IMR-90 (cell line): ENCODE measurements at regions not wholly inside any gene's neighbourhood (a gene's known extent, or its start where the extent isn't known, plus 50 kb on each side); places are given as distances from the start of the nearest gene placed in this dataset.

ENCODE experiments used
- ATAC-seq: fragments of 200-7000 bp; cut with Tn5 transposase; 2 replicates; pipeline ENCODE4 v1.9.1; 2020; ENCODE audit warnings: low read depth, mild to moderate bottlenecking, moderate library complexity
- BruUV-seq: library from RNA; stranded (reverse); fragments of 400-500 nt; replicated peaks from 2 replicates; lab custom pipeline; 2021; lab: Mats Ljungman, UMichigan
- CTCF ChIA-PET: fragments of 300-600 bp; formaldehyde crosslinking; extraction: SDS; loops from one replicate; lab custom pipeline; 2021; ENCODE audit warnings: antibody characterized with exemption; lab: Yijun Ruan, JAX
- POLR2A ChIA-PET: fragments of 300-600 bp; sonication (Branson Sonifier 250); formaldehyde crosslinking; loops from one replicate; lab custom pipeline; 2022; ENCODE audit warnings: antibody characterized with exemption; ENCODE audit not compliant: unreplicated experiment; lab: Charles Lee
- DNase-seq: peaks from one replicate; pipeline ENCODE4 v3.0.0; 2013
- H2AFZ ChIP-seq: replicated peaks from 2 replicates; pipeline ENCODE3; 2013; ENCODE audit warnings: low read length, mild to moderate bottlenecking; ENCODE audit not compliant: poor library complexity
- H2AK5ac ChIP-seq: 2 replicates; pipeline ENCODE4 v1.6.1; 2013; ENCODE audit warnings: low read depth, low read length, inconsistent platforms
- H2AK9ac ChIP-seq: replicated peaks from 2 replicates; pipeline ENCODE3; 2013; ENCODE audit warnings: mild to moderate bottlenecking, low read depth, low read length, moderate library complexity; ENCODE audit not compliant: poor library complexity
- H2BK120ac ChIP-seq: 2 replicates; pipeline ENCODE4 v1.6.1; 2013; ENCODE audit warnings: low read depth, low read length, inconsistent platforms
- H2BK15ac ChIP-seq: 3 replicates; pipeline ENCODE4 v1.6.1; 2013; ENCODE audit warnings: low read depth, low read length, inconsistent platforms
- H2BK20ac ChIP-seq: 2 replicates; pipeline ENCODE4 v1.6.1; 2013; ENCODE audit warnings: low read depth, mild to moderate bottlenecking, inconsistent platforms, low read length, moderate library complexity
- H2BK5ac ChIP-seq: 2 replicates; pipeline ENCODE4 v1.6.1; 2013; ENCODE audit warnings: mild to moderate bottlenecking, low read depth, low read length, inconsistent platforms; ENCODE audit not compliant: poor library complexity, severe bottlenecking
- H3K14ac ChIP-seq: replicated peaks from 2 replicates; pipeline ENCODE4 v1.6.1; 2013; ENCODE audit warnings: low read depth, low read length, inconsistent platforms
- H3K18ac ChIP-seq: 2 replicates; pipeline ENCODE4 v1.6.1; 2013; ENCODE audit warnings: low read depth, low read length, control low read depth
- H3K23ac ChIP-seq: 2 replicates; pipeline ENCODE4 v1.6.1; 2013; ENCODE audit warnings: low read depth, low read length, inconsistent platforms
- H3K27ac ChIP-seq: 2 replicates; pipeline ENCODE4 v1.5.1; 2013; ENCODE audit warnings: mild to moderate bottlenecking, control low read depth, low read length; ENCODE audit not compliant: insufficient read depth
- H3K27me3 ChIP-seq: 2 replicates; pipeline ENCODE4 v1.6.1; 2013; ENCODE audit warnings: low read length; ENCODE audit not compliant: control insufficient read depth, insufficient read depth
- H3K36me3 ChIP-seq: 2 replicates; pipeline ENCODE4 v1.6.1; 2013; ENCODE audit warnings: low read length, mixed read lengths; ENCODE audit not compliant: control insufficient read depth, insufficient read depth
- H3K4ac ChIP-seq: 2 replicates; pipeline ENCODE4 v1.6.1; 2013; ENCODE audit warnings: low read depth, low read length, inconsistent platforms
- H3K4me1 ChIP-seq: 2 replicates; pipeline ENCODE4 v1.6.1; 2013; ENCODE audit warnings: low read length, mixed read lengths; ENCODE audit not compliant: control insufficient read depth, insufficient read depth
- H3K4me2 ChIP-seq: 2 replicates; pipeline ENCODE4 v1.6.1; 2013; ENCODE audit warnings: low read depth, mild to moderate bottlenecking, control low read depth, low read length, moderate library complexity
- H3K4me3 ChIP-seq: 2 replicates; pipeline ENCODE4 v1.5.1; 2013; ENCODE audit warnings: low read depth, mild to moderate bottlenecking, control low read depth, low read length, moderate library complexity; ENCODE audit not compliant: insufficient read depth
- H3K56ac ChIP-seq: 2 replicates; pipeline ENCODE4 v1.6.1; 2013; ENCODE audit warnings: low read length, inconsistent platforms; ENCODE audit not compliant: insufficient read depth; ENCODE audit errors: extremely low read depth
- H3K79me1 ChIP-seq, 2 experiments: 2 replicates each; pipeline ENCODE4 v1.6.1; 2013; ENCODE audit warnings: low read length in 2 of 2, inconsistent platforms in 1 of 2, low read depth in 1 of 2
- H3K9ac ChIP-seq: 2 replicates; pipeline ENCODE4 v1.6.1; 2013; ENCODE audit warnings: low read depth, low read length, control low read depth
- H3K9me1 ChIP-seq: 2 replicates; pipeline ENCODE4 v1.6.1; 2013; ENCODE audit warnings: low read length, inconsistent platforms; ENCODE audit not compliant: insufficient read depth
- H3K9me3 ChIP-seq: 2 replicates; pipeline ENCODE4 v1.6.1; 2013; ENCODE audit warnings: low read length; ENCODE audit not compliant: control insufficient read depth, insufficient read depth
- H4K20me1 ChIP-seq: 2 replicates; pipeline ENCODE4 v1.6.1; 2013; ENCODE audit warnings: low read length, inconsistent platforms; ENCODE audit not compliant: insufficient read depth
- H4K5ac ChIP-seq: 2 replicates; pipeline ENCODE4 v1.6.1; 2013; ENCODE audit warnings: mild to moderate bottlenecking, low read depth, low read length, control low read depth
- H4K8ac ChIP-seq, 2 experiments: 2 replicates each; pipeline ENCODE4 v1.6.1; 2013; ENCODE audit warnings: low read depth in 2 of 2, low read length in 2 of 2, control low read depth in 1 of 2, inconsistent platforms in 1 of 2
- H4K91ac ChIP-seq: 2 replicates; pipeline ENCODE4 v1.6.1; 2013; ENCODE audit warnings: low read depth, low read length, inconsistent platforms; ENCODE audit not compliant: insufficient read depth
- CEBPB ChIP-seq: IDR thresholded peaks from 2 replicates; pipeline ENCODE4 v1.6.1; 2012; ENCODE audit warnings: low read depth, low read length, improper control_type of control experiment
- CHD1 ChIP-seq: IDR thresholded peaks from 2 replicates; pipeline ENCODE4 v1.6.1; 2012; ENCODE audit warnings: low read depth, low read length, improper control_type of control experiment
- MXI1 ChIP-seq: IDR thresholded peaks from 2 replicates; pipeline ENCODE4 v1.6.1; 2012; ENCODE audit warnings: low read depth, mild to moderate bottlenecking, low read length, moderate library complexity, borderline replicate concordance
- SMC3 ChIP-seq: fragments of 150-350 bp; IDR thresholded peaks from 2 replicates; pipeline ENCODE4 v1.6.1; 2016; ENCODE audit warnings: low read depth, mild to moderate bottlenecking, antibody characterized with exemption, low read length, moderate library complexity
- WGBS, 2 experiments: methylation state at CpG; one replicate each; pipeline versions ENCODE4 v1.1.5 to v1.1.7; 2013; ENCODE audit warnings: missing lambda C conversion rate in 2 of 2; ENCODE audit not compliant: insufficient read length in 1 of 2; ENCODE audit errors: extremely low coverage in 2 of 2; 5-methylcytosine and 5-hydroxymethylcytosine counted together
- dilution Hi-C: fragments of 300-500 bp; cut with HindIII; formaldehyde crosslinking; loops from one replicate; pipeline ENCODE4 v1.14.3; 2018; ENCODE audit warnings: low sequenced_read_pairs; ENCODE audit not compliant: unreplicated experiment
- in situ Hi-C: fragments of 300-500 bp; cut with MboI; formaldehyde crosslinking; loops from 3 replicates; pipeline ENCODE4 v1.14.3; 2019; ENCODE audit warnings: low sequenced_read_pairs, inconsistent platforms, mixed read lengths
- intact Hi-C: fragments of 100-400 bp; cut with micrococcal nuclease; formaldehyde crosslinking; loops from 2 replicates; pipeline ENCODE4 v1.10.0; 2022
- TF ChIP-seq, protein P1 (sequence below): conservative IDR thresholded peaks from 2 replicates; pipeline ENCODE4 v1.5.1; 2012; ENCODE audit warnings: mild to moderate bottlenecking, low read depth, low read length, improper control_type of control experiment

DNA sequence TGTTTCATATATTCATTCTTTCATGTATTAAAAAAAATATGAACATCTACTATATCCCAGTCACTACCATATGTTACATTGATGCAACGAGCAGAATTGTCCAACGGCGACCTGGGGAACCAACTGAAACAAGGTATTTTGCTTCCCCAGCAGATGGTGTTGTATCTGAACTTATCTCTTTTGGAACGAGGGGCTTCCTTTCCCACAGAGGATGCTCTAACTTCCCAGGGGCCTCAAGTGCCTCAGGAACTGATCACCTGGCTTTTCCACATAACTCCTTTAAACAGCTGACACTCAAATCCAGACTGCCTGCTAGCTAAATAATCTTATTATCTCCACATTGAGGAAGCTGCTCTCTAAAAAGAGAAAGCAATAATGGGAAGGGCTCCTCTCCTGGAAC lies 259.3 kb downstream of the HTR7 start:
- no CpG with 5 or more reads among the region's 4 CpGs for WGBS, 2 experiments
- no peaks in the 10 kb centered on the region for H3K36me3 ChIP-seq
- dilution Hi-C loops (no loop called here), in situ Hi-C loops (loop anchor here (5.0 kb wide), 1 partner anchor 806 kb away; no protein-coding TSS in a partner anchor), intact Hi-C loops (loop anchor here (10.0 kb wide), 1 partner anchor 1174 kb away; no protein-coding TSS in a partner anchor)
- POLR2A ChIA-PET: no interaction called here
- no peaks in the 10 kb centered on the region for H3K4me1 ChIP-seq
- ATAC-seq: no peak
- no peaks in the 10 kb centered on the region for H3K9me3 ChIP-seq
- no peak overlapping the region for H3K56ac ChIP-seq
- no peak overlapping the region for H3K9ac ChIP-seq
- H2AK5ac ChIP-seq: no peak overlapping the region
- H2BK120ac ChIP-seq: no peak overlapping the region
- H3K27me3 ChIP-seq: peaks cover 9% of the 10 kb centered on the region
- no peak overlapping the region for H2BK20ac ChIP-seq
- H4K8ac ChIP-seq: no peak overlapping the region
- no peak overlapping the region for H3K14ac ChIP-seq
- H4K20me1 ChIP-seq: no peaks in the 10 kb centered on the region
- CTCF ChIA-PET: no interaction called here
- H4K5ac ChIP-seq: no peak overlapping the region
- no peak overlapping the region for H3K18ac ChIP-seq
- TF ChIP-seq, protein P1, sequence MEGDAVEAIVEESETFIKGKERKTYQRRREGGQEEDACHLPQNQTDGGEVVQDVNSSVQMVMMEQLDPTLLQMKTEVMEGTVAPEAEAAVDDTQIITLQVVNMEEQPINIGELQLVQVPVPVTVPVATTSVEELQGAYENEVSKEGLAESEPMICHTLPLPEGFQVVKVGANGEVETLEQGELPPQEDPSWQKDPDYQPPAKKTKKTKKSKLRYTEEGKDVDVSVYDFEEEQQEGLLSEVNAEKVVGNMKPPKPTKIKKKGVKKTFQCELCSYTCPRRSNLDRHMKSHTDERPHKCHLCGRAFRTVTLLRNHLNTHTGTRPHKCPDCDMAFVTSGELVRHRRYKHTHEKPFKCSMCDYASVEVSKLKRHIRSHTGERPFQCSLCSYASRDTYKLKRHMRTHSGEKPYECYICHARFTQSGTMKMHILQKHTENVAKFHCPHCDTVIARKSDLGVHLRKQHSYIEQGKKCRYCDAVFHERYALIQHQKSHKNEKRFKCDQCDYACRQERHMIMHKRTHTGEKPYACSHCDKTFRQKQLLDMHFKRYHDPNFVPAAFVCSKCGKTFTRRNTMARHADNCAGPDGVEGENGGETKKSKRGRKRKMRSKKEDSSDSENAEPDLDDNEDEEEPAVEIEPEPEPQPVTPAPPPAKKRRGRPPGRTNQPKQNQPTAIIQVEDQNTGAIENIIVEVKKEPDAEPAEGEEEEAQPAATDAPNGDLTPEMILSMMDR: no peak
- no peak for TF ChIP-seq CHD1
- TF ChIP-seq SMC3: no peak
- no peak for TF ChIP-seq MXI1
- TF ChIP-seq CEBPB: no peak
- H2BK15ac ChIP-seq: no peak overlapping the region
- H2AK9ac ChIP-seq: no peak overlapping the region
- no TSS peak for BruUV-seq
- H2BK5ac ChIP-seq: no peak overlapping the region
- no peak overlapping the region for H4K91ac ChIP-seq
- H3K4ac ChIP-seq: no peak overlapping the region
- no peak for DNase-seq
- no peak overlapping the region for H3K23ac ChIP-seq
- H3K4me2 ChIP-seq: no peak overlapping the region
- H2AFZ ChIP-seq: no peak overlapping the region
- no peaks in the 10 kb centered on the region for H3K79me1 ChIP-seq
- H3K4me3 ChIP-seq: no peak overlapping the region
- H3K27ac ChIP-seq: no peak overlapping the region
- H3K9me1 ChIP-seq: no peaks in the 10 kb centered on the region
